Hepatocyte (in vitro differentiated cells): ENCODE measurements at regions not wholly inside any gene's neighbourhood (a gene's known extent, or its start where the extent isn't known, plus 50 kb on each side); places are given as distances from the start of the nearest gene placed in this dataset.

Experiments used
- EZH2 ChIP-seq: fragments of 200-600 bp; sonication (generic); IDR thresholded peaks from 2 replicates; pipeline ENCODE4 v1.6.1; 2016; ENCODE audit warnings: antibody characterized with exemption, mild to moderate bottlenecking, borderline replicate concordance
- EZH2phosphoT487 ChIP-seq: fragments of 200-600 bp; sonication (generic); IDR thresholded peaks from one replicate; pipeline ENCODE4 v1.6.1; 2018; ENCODE audit warnings: antibody characterized with exemption, mild to moderate bottlenecking, low read depth, moderate library complexity; ENCODE audit not compliant: unreplicated experiment, severe bottlenecking
- TF ChIP-seq, protein P1 (sequence below): fragments of 200-600 bp; sonication (generic); IDR thresholded peaks from 2 replicates; pipeline ENCODE4 v1.5.1; 2016; ENCODE audit warnings: antibody characterized with exemption, mild to moderate bottlenecking; ENCODE audit not compliant: poor library complexity

DNA sequence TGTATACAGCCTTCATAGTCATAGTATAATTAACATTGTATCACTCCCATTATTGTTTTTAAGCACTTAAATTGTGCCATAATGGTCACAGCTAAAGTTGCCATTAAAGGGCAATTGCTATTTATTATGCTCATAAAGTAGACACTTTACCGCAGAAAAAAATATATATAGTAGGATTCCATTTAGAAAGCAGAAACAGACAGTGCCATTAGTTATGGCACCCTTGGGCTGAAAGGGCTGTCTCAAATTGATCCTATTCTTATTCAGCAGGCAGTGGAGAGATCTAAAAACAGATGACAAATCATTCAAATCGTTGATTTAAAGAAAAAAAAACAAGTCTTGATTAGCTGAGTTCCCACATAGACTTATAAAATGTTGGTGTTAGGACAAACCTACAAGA, 514.2 kb upstream of the ROBO2 start:
- TF ChIP-seq, protein P1, sequence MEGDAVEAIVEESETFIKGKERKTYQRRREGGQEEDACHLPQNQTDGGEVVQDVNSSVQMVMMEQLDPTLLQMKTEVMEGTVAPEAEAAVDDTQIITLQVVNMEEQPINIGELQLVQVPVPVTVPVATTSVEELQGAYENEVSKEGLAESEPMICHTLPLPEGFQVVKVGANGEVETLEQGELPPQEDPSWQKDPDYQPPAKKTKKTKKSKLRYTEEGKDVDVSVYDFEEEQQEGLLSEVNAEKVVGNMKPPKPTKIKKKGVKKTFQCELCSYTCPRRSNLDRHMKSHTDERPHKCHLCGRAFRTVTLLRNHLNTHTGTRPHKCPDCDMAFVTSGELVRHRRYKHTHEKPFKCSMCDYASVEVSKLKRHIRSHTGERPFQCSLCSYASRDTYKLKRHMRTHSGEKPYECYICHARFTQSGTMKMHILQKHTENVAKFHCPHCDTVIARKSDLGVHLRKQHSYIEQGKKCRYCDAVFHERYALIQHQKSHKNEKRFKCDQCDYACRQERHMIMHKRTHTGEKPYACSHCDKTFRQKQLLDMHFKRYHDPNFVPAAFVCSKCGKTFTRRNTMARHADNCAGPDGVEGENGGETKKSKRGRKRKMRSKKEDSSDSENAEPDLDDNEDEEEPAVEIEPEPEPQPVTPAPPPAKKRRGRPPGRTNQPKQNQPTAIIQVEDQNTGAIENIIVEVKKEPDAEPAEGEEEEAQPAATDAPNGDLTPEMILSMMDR, result no peak
- TF ChIP-seq EZH2 (no peak), EZH2phosphoT487 (no peak)
